Upper lobe of right lung (tissue), 1 donor: ENCODE measurements at regions not wholly inside any gene's neighbourhood (a gene's known extent, or its start where the extent isn't known, plus 50 kb on each side); places are given as distances from the start of the nearest gene placed in this dataset.

ENCODE experiments used
- ATAC-seq: fragments of 200-7000 bp; cut with Tn5 transposase; one replicate; pipeline ENCODE4 v1.9.1; 2020; ENCODE audit warnings: mild to moderate bottlenecking, moderate library complexity
- DNase-seq: peaks from one replicate; pipeline ENCODE4 v3.0.0-alpha.2; 2020
- H3K27ac ChIP-seq: fragments of 200-600 bp; one replicate; pipeline ENCODE4 v1.8.0; 2022
- H3K27me3 ChIP-seq: fragments of 200-600 bp; one replicate; pipeline ENCODE4 v1.8.0; 2022; ENCODE audit warnings: mild to moderate bottlenecking
- H3K36me3 ChIP-seq: fragments of 200-600 bp; one replicate; pipeline ENCODE4 v1.8.0; 2022
- H3K4me1 ChIP-seq: fragments of 200-600 bp; one replicate; pipeline ENCODE4 v1.8.0; 2022
- H3K4me3 ChIP-seq: fragments of 200-600 bp; one replicate; pipeline ENCODE4 v1.8.0; 2022; ENCODE audit warnings: mild to moderate bottlenecking
- H3K9me3 ChIP-seq: fragments of 200-600 bp; one replicate; pipeline ENCODE4 v1.8.0; 2022
- intact Hi-C: fragments of 100-400 bp; cut with DNase I; formaldehyde crosslinking; loops from one replicate; pipeline ENCODE4 v1.11.0; 2022
- TF ChIP-seq, protein P1 (sequence below): fragments of 200-600 bp; IDR thresholded peaks from one replicate; pipeline ENCODE4 v1.8.0; 2022; ENCODE audit warnings: antibody characterized with exemption
- donor health status: DM: no; HTN: yes; CAD: no; lungs with severe emphysema.

DNA sequence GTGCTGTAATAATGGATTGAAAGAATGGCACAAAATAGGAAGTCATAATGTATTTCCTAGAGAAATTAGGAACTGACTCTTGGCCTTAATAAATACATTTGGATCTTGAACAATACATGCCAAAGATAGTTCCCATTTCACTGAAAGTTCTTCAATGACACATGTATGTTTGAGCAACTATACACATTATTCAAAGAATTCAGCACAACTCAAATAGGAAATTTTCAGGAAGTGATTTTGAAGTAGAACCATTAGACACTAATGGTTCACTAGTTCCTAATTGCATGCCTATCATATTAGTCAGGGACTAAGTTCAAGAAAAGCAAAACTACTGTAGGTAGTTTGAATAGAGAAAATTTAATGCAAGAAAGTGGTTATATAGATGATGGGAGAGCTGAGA lies 404.7 kb downstream of the LMO4 start:
- no peaks in the 10 kb centered on the region for H3K27me3 ChIP-seq
- TF ChIP-seq, protein P1, sequence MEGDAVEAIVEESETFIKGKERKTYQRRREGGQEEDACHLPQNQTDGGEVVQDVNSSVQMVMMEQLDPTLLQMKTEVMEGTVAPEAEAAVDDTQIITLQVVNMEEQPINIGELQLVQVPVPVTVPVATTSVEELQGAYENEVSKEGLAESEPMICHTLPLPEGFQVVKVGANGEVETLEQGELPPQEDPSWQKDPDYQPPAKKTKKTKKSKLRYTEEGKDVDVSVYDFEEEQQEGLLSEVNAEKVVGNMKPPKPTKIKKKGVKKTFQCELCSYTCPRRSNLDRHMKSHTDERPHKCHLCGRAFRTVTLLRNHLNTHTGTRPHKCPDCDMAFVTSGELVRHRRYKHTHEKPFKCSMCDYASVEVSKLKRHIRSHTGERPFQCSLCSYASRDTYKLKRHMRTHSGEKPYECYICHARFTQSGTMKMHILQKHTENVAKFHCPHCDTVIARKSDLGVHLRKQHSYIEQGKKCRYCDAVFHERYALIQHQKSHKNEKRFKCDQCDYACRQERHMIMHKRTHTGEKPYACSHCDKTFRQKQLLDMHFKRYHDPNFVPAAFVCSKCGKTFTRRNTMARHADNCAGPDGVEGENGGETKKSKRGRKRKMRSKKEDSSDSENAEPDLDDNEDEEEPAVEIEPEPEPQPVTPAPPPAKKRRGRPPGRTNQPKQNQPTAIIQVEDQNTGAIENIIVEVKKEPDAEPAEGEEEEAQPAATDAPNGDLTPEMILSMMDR, result no peak
- ATAC-seq, result no peak
- intact Hi-C loops, result no loop called here
- no peak overlapping the region for H3K4me3 ChIP-seq
- no peak overlapping the region for H3K27ac ChIP-seq
- no peak for DNase-seq
- no peaks in the 10 kb centered on the region for H3K9me3 ChIP-seq
- H3K36me3 ChIP-seq, result no peaks in the 10 kb centered on the region
- no peaks in the 10 kb centered on the region for H3K4me1 ChIP-seq

DNA sequence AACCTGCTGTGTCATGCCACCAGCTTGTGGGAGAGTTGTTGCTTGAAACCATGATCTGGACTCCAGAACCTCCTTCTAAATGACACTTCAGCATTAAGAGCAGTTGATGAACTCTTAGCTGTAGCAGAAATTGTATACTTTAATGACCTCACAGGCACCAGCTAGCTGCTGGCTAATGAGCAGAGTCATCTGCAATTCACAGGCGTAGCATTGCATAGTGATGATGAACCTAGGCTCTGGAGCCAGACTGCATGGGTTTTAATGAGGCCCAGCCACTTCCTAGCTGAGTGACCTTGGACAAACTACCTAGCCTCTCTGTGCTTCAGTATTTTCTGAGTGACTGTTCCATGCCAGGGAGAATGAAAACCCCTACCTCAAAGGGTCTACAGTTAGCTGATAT lies 407.1 kb downstream of the LMO4 start:
- Histone ChIP-seq H3K27ac (no peak overlapping the region), H3K9me3 (no peaks in the 10 kb centered on the region), H3K27me3 (no peaks in the 10 kb centered on the region), H3K36me3 (no peaks in the 10 kb centered on the region), H3K4me3 (no peak overlapping the region), H3K4me1 (no peaks in the 10 kb centered on the region)
- DNase-seq (no peak), ATAC-seq (no peak)
- intact Hi-C loops, result no loop called here
- TF ChIP-seq, protein P1, result no peak

DNA sequence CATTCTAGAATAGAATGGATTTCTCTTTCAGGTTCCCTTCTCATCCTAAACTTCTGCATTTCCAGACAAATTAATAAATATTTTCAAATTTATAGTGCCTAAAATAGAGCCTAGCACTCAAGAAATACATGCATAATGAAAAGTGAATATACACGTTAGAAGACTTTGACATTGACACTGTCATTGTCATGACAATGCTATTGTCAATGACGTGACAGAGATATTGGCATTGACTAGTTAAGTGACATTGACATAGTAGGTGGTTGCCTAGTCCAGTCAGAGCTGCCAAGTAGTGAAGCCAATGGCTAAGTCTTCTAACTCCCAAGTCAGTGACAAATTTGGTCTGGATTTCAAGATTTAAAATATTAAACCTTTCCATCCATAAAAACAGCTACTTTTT lies 410.5 kb downstream of the LMO4 start:
- TF ChIP-seq, protein P1, result no peak
- no peaks in the 10 kb centered on the region for H3K27me3 ChIP-seq
- ATAC-seq, result no peak

DNA sequence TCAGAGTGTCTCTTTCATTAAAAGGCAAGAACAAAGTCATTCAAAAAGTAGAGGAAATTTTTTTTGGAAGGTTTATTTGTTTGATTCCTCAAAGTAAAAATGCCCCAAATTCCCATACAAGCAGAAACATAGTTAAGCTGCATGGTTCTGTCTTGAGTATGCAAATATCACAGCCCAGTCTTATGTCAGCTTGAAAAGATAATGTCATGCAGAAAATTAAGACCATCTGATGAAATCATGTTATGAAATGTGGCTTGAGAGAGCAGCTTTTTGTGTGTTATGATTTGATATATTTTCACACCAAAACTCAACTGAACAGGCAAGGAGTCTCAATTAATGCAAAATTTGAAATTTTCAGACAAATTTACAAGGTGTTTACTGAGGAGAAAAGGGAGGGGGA lies 411.0 kb downstream of the LMO4 start:
- DNase-seq (no peak), ATAC-seq (no peak)
- intact Hi-C loops, result no loop called here

More for the DNA sequence above, 410.5 kb downstream of the LMO4 start:
- intact Hi-C loops, result no loop called here
- Histone ChIP-seq H3K4me1 (no peaks in the 10 kb centered on the region), H3K4me3 (no peak overlapping the region), H3K36me3 (no peaks in the 10 kb centered on the region), H3K27ac (no peak overlapping the region), H3K9me3 (no peaks in the 10 kb centered on the region)
- DNase-seq, result no peak

DNA sequence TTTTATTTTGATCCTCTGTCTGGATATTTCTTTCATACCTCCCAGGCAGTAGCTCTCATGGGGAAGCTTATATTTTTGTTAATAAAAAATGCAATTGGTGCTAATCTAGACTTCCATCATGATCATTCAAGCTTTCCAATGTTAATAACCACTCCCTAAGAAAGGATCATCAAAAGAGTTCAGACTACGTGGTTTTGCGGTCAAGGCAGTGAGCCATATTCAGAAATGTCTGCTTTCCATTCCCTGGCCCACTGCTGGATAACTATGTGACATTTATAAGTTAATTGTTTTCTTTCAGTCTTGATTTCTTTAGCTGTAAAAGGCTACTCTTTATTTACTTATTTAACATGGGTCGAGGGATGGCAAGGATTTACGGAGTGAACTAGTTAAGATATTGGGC lies 414.6 kb downstream of the LMO4 start:
- TF ChIP-seq, protein P1, result no peak
- H3K36me3 ChIP-seq, result no peaks in the 10 kb centered on the region
- H3K9me3 ChIP-seq, result no peaks in the 10 kb centered on the region
- DNase-seq, result no peak
- H3K4me3 ChIP-seq, result no peak overlapping the region
- ATAC-seq, result no peak
- no peaks in the 10 kb centered on the region for H3K27me3 ChIP-seq
- intact Hi-C loops, result no loop called here
- no peak overlapping the region for H3K27ac ChIP-seq
- no peaks in the 10 kb centered on the region for H3K4me1 ChIP-seq

More for the DNA sequence above, 411.0 kb downstream of the LMO4 start:
- Histone ChIP-seq H3K4me3 (no peak overlapping the region), H3K27ac (no peak overlapping the region), H3K4me1 (no peaks in the 10 kb centered on the region), H3K36me3 (no peaks in the 10 kb centered on the region), H3K9me3 (no peaks in the 10 kb centered on the region), H3K27me3 (no peaks in the 10 kb centered on the region)
- TF ChIP-seq, protein P1, result no peak

DNA sequence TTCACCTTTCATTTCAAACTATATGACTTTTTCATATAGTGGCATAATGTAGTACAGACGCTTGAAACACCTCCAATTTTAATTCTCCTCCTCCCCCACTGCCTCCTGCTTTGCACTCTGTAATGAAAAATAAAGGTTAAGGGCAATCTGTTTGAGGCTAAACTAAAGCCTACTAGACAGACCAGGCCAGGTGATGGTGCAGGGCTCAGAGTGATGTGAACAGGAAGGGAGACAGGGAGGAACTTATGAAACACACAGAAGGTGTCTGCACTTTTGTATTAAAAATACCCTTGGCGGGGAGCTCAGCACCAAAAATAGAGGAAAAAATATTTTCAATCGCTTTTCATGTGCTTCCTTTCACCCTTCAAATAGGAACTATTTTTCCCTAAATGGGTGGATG lies 415.4 kb downstream of the LMO4 start:
- DNase-seq, result no peak
- no peak for ATAC-seq
- Histone ChIP-seq H3K36me3 (no peaks in the 10 kb centered on the region), H3K27ac (no peak overlapping the region), H3K4me3 (no peak overlapping the region), H3K27me3 (no peaks in the 10 kb centered on the region), H3K4me1 (no peaks in the 10 kb centered on the region), H3K9me3 (no peaks in the 10 kb centered on the region)
- intact Hi-C loops, result no loop called here
- TF ChIP-seq, protein P1, result no peak
